Stimulated activated CD4-positive, alpha-beta T cell treated with anti-CD3 and anti-CD28 coated beads, TNF-alpha, amount 100 ng/mL, for 1 hour (primary cell): ENCODE measurements at regions not wholly inside any gene's neighbourhood (a gene's known extent, or its start where the extent isn't known, plus 50 kb on each side); places are given as distances from the start of the nearest gene placed in this dataset.

Source experiments
- DNase-seq, 3 donors: peaks; one replicate each; pipeline ENCODE4 v3.0.0-alpha.2; 2020; ENCODE audit warnings: low read depth in 3 of 3, low spot score in 1 of 3

DNA sequence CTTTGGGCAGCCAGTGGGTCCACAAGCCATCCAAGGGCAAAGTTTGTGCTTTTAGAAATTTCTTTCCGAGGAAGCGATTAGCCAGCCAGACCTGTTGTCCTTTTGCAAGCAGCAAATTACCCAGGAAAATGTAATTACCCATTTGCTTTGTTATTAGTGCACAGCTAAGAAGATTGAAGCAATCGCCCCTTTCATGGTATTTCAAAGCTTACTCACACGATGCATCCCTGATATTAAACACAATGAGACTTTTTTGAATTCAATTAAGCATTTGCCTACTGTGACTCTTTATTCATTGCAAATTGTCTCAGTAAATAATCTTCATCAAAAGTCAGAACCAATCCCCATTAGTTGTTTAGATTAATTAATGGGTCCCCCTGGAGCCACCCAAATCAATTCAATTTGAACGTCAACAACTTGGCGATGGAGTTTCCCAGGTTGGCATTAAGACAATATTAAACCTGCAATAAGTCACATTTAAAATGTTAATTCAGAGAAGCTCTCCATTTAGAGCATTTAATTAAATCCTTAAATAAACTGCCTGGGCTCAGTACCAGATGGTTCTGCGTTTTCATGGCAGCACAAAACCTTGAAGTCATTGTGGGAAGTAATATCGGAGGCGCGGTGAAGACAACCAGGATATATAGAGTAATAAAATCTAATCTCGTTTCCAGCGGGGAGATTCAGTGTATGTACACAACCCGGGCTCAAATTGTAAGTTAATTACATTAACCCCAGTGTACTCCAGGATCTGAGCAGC lies 366.2 kb upstream of the TNRC6C start:
- DNase-seq = no peak

DNA sequence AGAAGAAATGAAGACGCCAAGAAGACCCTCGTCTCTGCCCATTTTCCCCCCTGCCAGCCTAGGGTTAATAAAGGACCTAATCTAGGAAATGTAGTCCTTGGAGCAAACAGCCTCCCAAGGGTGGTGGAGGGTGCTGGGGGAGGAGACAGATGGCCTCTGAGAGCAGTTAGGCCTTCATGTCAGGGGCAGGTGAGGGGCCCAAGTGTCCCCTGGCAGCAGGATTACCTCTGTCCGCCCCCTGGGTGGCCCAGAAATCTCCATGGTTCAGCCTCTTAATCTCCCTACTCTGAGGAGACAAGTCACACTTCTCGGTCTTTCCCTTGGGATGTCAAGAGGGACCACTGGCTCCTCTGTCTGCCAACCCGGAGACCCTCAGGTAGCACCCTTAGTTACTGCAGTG lies 365.4 kb upstream of the TNRC6C start:
- DNase-seq = no peak

DNA sequence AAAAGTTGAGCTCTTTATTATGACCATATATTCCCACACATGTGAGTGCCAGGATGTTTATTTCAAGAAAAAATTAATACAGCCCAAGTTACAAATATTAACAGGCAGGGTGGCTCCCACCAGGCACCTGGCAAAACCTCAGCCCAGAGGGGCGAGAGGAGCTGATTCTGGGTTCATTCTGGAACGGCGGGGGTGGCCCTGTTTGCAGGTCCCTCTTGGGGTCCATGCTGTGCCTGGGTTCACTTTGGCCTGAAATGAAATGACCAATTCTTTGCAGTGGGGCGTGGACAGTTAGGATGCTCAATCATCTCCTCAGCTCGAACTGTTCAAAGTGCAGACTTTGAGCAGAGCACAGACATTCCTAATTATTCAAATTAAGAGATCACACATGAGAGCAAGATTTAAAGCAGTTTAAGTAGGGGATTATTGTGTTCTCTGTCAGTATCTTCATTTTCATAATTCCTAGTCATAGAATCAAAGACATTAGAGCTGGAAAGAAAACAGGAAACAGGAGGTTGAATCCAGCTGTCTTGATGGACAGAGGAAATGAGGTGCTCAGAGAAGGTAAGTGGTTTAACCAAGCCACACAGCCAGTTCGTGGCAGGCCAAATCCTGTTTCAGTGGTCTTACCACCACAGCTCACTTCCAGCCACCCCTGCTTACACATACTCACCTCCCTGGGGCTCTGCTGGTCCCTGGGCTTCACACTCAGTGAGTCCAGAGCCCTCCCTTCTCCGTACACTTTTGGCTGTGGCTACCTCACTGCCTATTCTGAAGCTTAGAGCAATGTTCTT lies 363.9 kb upstream of the TNRC6C start:
- no peak for DNase-seq

- DNase-seq = no peak
These were observed 361.7 kb upstream of the TNRC6C start for GRCh38 chr17:77596491-77597417.

DNA sequence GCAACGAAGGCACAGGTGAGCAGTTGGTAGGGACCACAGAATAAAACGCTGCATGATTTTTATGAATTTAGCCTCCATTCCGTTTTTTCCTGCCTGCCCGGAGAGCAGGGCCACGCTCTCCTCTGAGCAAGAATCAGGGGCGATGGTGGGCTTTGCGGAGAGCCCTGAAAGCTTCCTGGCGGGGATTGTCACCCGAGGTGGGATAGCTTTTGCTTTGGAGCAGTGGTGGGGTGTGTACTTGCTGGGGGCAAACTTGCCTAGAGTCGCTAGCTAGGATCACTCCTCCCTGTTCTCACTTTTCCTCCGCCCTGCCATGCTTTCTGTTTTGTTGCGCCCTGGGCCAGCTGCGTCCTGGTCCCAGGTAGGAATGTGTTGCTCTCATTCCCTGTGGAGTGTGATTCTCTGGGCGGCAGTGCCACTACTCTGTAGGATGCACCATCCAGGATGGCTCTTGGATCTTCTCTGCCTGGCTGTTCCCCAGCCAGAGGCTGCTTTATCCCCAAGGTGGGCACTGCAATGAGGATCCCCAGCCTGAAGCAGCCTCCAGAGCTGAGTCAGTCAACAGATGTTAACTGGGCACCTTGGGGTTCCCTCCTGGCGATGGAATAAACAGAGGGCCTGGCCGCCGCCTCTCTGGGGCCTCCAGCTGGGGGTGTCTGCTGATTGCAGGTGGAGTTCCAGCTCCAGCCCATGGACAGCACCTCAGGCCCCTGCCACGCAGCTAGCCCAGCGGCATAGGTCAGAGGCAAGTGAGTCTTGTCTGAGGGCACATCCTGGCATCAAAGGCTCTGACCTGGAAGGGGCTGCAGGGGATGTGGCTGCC lies 360.9 kb upstream of the TNRC6C start:
- DNase-seq = no peak

DNA sequence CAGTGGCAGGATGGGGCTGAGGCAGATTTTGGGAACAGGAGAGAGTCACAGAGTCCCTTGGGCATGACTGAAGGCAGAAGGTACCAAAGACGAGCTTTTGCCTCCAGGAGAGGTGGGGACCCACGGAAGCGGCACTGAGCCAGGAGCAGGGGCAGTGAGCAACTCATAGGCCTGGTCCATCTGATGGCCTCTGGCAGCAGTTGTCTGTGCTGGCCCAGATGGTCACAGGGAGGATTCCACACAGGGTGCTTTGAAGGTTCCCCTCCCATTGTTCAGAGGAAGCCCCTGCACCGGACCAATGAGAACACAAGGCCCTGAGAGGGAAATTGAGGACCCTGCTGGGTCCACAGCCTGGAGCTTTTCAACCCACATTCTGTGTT lies 360.3 kb upstream of the TNRC6C start:
- DNase-seq = no peak

GRCh38 chr17:77599699-77600098 lies 358.8 kb upstream of the TNRC6C start:
- DNase-seq = no peak

DNA sequence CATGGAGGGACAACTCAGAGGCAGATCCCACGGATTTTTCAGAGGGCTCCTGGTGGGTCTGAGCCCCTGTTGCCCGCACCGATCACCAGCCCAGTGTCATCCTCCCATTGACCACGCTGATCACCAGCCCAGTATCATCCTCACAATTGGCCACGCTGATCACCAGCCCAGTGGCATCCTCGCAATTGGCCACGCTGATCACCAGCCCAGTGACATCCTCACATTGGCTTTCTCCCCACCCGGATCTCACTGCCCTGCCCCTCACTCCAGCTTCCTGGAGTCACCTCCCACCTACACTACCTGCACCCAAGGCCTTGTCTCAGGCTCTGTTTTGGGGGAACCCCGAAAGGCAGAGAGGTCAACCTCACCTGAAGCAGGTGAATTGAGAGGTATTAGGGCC lies 358.2 kb upstream of the TNRC6C start:
- DNase-seq = no peak

GRCh38 chr17:77601054-77601979 lies 357.2 kb upstream of the TNRC6C start:
- no peak for DNase-seq

DNA sequence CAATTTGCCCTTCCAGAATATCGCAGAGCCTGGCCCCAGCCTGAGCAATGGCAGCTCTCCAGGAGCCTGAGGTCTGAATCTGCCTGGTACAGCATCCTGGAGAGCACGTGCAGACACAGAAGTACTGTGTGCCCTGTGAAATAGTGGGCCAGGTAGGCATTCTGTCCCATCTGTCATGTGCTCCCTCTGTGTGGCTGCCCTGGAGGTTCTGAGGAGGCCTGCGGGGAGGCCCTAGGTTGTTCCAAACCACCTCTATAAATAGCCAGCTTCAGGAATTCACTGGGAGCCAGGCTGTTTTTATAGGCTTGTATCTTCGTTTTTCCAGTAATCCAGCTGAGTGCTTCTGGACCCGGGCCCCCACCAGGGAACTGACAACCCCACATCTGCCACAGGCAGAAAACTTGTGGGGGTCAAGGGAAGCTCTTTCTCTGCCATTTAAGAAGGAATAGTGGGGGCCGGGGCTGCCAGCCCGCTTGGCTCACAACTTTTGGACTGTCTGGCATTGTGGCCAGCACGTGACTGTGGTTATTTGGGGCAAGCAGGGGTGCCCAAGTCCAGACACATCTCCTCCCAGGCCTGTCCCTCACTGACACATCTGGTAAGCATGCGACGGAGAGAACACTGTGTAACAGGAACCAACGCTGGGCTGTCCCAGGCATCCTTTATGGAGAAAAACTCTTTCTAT lies 356.3 kb upstream of the TNRC6C start:
- no peak for DNase-seq

DNA sequence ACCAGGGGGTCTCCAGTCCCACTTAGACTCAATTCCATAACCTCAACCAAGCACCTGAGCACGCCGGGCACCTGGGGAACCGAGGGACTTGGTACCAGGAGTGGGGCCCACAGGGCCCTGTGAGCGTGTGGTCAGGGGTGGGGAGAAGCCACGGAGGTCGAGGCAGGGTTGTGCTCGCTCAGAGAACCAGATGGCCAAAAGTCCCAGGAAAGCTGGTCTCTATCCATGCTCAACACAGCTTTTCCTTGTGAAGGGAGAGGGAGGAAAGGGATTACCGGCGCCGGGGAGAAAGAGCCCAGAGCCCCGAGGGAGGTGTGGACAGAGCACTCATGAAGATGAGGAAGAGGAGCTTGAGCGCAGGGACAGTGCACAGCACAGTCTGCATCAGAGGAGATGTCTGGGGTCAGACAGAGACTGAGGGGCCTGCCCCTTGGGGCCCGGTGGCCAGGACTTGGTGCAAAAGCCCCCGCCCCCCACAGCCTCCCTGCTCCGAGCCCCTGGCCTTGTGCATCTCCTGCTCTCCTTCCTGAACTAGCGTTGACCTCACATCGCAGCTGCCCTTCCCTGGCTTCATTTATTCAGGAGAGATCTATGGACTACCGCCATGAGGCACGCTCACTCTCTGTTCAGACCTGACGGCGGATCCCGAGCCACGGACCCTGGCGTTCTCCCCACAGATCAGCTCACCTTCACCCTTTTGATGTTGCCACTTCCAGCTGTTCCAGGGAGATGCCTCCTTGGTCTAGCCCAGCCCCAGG lies 355.4 kb upstream of the TNRC6C start:
- no peak for DNase-seq

DNA sequence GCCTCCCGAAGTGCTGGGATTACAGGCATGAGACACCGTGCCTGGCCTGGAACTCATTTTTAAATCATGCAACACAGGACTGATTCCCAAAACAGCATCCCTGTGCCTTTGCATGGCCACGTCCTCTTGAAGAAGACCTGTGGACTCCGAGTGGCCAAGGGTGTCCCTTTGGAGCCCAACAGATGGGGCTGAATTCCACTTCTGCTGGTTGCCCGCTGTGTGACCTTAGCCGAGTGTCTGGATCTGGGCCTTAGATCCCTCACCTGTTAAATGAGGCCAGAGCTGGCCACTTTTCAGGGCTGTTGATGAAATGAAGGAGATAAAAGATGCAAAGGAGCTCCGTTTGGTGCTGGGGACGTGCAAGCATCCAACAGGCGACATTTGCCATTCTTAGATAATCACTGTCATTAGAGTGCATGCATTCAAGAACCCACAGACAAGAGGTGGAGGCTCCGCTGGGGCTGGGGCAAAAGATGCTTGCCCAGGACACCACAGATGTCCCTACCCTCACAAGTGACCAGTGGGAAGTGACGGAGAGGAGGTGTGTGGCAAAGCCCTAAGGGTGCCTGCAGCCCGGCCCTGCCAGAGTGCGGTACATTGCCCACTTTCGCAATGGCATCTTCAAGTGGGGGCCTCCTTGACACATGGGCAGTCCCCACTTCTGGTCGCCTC lies 354.1 kb upstream of the TNRC6C start:
- DNase-seq = no peak

DNA sequence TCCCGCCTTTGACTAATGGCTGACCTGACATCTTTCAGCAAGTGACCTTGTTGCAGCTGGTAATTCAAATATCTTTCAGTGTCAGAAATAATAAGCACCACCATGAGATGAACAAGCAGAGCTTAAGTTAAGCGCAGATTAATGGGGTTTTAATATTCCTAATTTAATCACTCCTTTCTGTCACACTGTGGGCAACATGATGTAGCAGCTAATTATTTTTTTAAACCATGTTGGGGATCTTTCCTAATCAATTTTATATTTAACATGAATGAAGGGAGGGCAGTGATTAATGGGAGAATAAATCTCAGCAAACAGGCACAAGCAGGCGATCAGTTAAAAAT lies 353.6 kb upstream of the TNRC6C start:
- no peak for DNase-seq

DNA sequence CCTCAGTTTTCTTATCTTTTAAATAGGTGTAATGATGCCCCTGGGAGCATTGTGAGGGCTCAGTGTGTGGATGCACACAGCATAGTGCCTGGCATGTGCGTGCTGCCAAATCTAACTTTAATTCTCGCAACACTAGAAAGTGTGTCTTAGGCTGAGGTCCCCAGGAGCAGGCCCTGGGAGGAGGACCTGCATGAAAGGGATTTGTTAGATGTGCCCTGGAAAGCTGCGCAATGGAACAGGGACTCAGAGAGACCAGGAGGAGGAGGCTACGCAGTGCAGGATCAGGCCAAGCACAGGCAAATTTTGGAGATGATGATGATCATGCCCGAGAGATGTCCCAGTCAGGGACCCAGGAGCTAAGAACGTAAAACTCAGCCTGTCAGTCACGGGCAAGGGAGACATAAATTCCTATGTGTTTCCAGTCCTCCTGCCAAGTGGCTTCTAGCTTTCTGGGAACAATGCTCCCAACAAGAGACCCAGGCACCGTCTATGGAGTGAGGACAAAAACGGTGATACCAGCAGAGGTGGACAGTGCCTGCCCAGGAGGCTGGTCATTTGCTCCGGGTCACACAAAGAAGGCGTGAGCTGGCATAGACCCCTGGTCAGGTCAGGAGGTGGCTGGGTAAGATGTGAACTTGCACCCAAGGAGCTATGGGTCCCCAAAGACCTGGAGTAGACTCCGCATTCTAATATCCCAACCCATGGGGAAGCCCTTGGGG lies 352.2 kb upstream of the TNRC6C start:
- no peak for DNase-seq

DNA sequence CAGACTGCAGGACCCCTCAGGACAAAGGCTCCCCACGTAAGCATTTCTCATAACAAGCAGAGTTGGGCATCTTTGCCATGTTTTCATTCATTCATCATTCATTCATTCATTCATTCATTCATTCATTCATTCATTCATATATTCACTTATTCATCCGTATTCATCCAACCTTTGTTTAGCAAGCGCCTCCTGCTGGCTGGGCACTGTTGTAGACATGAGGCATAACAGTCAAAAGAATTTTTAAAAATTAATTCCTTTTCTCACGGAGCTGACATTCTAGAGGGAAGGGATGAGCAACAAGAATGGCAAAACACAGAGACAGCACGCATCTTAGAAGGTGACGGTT lies 351.7 kb upstream of the TNRC6C start:
- DNase-seq = no peak

DNA sequence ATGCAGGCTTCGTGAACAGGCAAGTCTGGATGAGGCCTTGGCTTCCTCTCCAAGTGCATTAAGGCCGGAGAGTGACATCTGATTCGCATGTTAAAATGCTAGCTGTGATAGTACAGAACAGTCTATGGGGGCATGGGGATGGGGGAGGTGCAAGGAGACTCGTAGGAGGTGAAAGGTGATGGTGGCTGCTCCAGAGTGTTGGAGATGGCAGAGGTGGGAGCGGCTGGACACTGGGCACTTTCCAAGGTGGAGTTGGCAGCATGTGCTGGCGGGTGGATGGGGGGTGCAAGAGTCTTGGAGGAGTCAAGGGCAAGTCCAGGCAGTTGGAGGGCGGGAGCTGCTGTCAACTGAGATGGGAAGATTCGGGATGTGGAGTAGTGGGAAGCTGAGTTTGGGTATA lies 350.9 kb upstream of the TNRC6C start:
- DNase-seq = no peak

DNA sequence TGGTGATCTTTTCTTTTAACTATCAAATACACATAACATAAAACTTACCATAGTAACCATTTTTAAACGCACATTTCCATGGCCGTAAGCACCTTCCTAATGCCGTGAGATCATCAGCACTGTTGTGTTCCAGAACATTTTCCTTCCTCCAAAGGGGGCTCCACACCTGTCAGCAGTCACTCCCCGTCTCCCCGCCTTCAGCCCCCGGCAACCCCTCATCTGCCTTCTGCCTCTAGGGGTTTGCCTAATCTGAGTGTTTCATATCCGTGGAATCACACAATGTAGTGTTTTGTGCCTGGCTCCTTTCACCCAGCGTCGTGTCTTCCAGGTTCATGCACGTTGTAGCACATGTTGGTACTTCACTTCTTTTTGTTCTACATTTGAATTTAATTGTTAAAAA lies 350.1 kb upstream of the TNRC6C start:
- no peak for DNase-seq
